ENCODE measurements at regions not wholly inside any gene's neighbourhood (a gene's known extent, or its start where the extent isn't known, plus 50 kb on each side); places are given as distances from the start of the nearest gene placed in this dataset.

DNA sequence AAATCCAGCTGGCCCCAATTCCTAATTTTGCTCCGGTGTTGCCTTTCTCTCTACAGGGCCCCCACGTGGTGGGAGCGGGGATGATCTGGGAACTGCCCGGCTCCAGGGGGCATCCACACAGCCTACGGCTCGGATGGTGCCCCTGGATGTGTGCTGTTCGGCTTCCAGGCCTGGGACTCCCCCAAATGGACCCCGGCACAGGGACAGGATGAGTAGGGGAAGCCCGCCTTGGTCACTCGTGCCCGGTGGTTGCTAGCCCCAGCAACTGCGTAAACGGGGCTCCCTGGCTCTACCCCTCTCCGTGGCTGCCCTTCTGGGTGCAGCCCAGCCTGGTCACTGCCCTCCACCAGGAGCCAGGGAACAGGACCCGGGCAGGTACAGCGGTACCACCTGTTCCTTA, 111.5 kb downstream of the TEX26 start:
- H3K27ac ChIP-seq (ENCODE audit: low read depth, low read length), result no peak overlapping the region
- H3K27me3 ChIP-seq (ENCODE audit: insufficient read depth, low read length), result no peaks in the 10 kb centered on the region
- H3K4me3 ChIP-seq (ENCODE audit: insufficient read depth, low read depth, low read length), result no peak overlapping the region
- DNase-seq (ENCODE audit: low read depth) (no peak), FAIRE-seq (no peak)
- Mint-ChIP-seq H3K4me1 (ENCODE audit: low read depth, unreplicated experiment) (peaks cover 25% of the 10 kb centered on the region), H3K9me3 (ENCODE audit: unreplicated experiment) (no peaks in the 10 kb centered on the region), H3K27ac (ENCODE audit: unreplicated experiment) (no peak overlapping the region), H3K4me3 (ENCODE audit: unreplicated experiment) (no peak overlapping the region), H3K36me3 (ENCODE audit: low read depth, unreplicated experiment) (no peaks in the 10 kb centered on the region), H3K27me3 (ENCODE audit: low read depth, unreplicated experiment) (peaks cover 8% of the 10 kb centered on the region)
- no peaks in the 10 kb centered on the region for H3K36me3 ChIP-seq (ENCODE audit: insufficient read depth, low read length)
- TF ChIP-seq EZH2 (IDR thresholded peaks at IDR 0.05; ENCODE audit: insufficient read depth, low read length), result no peak
- TF ChIP-seq, protein P1, sequence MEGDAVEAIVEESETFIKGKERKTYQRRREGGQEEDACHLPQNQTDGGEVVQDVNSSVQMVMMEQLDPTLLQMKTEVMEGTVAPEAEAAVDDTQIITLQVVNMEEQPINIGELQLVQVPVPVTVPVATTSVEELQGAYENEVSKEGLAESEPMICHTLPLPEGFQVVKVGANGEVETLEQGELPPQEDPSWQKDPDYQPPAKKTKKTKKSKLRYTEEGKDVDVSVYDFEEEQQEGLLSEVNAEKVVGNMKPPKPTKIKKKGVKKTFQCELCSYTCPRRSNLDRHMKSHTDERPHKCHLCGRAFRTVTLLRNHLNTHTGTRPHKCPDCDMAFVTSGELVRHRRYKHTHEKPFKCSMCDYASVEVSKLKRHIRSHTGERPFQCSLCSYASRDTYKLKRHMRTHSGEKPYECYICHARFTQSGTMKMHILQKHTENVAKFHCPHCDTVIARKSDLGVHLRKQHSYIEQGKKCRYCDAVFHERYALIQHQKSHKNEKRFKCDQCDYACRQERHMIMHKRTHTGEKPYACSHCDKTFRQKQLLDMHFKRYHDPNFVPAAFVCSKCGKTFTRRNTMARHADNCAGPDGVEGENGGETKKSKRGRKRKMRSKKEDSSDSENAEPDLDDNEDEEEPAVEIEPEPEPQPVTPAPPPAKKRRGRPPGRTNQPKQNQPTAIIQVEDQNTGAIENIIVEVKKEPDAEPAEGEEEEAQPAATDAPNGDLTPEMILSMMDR (IDR thresholded peaks at IDR 0.05; ENCODE audit: insufficient read depth, low read depth, low read length), result peak; percentile 15
- H2AFZ ChIP-seq (ENCODE audit: low read depth, low read length), result no peak overlapping the region
- H4K20me1 ChIP-seq (ENCODE audit: insufficient read depth, low read length), result no peaks in the 10 kb centered on the region
- no peaks in the 10 kb centered on the region for H3K79me2 ChIP-seq (ENCODE audit: insufficient read depth, low read length)
- no peak overlapping the region for H3K4me2 ChIP-seq (ENCODE audit: low read length)
- no peak overlapping the region for H3K9ac ChIP-seq (ENCODE audit: low read length)
- H3K9me3 ChIP-seq (ENCODE audit: insufficient read depth, low read depth, low read length), result no peaks in the 10 kb centered on the region
- peaks cover 34% of the 10 kb centered on the region for H3K4me1 ChIP-seq (ENCODE audit: insufficient read depth, low read length)

DNA sequence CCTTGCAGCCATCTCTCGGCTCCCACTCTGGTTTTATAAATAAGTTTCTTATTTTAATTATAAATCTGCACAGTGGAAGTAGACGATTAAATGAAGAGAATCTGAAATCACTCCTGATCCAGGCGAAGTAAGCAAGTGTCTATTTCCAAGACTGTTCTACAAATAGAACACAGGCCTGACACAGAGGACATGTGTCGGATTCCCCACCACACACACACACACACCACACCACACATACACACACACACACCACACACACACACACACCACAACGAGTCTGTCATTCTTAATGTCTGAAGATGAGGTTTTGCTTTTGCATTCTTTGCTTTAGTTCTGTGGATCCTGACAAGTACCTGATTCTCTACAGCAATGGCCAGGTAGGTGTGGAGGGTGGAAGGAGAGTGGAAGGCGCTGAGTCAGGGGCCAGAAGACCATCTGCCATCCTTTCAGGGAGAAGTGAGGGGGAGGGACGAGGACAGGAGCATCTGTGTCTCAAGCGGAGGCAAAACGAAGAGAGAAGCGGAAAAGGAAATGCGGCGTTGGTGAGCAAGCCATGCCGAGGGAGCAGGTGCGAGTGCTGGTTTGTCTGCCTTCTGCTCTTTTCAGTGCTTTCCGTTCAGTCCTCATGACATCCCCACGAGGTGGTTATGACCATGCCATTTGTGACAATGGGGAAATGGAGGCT, 110.2 kb downstream of the TEX26 start:
- H3K27ac Mint-ChIP-seq (ENCODE audit: unreplicated experiment), result no peak overlapping the region
- no peak for FAIRE-seq
- no peak overlapping the region for H2AFZ ChIP-seq (ENCODE audit: low read depth, low read length)

DNA sequence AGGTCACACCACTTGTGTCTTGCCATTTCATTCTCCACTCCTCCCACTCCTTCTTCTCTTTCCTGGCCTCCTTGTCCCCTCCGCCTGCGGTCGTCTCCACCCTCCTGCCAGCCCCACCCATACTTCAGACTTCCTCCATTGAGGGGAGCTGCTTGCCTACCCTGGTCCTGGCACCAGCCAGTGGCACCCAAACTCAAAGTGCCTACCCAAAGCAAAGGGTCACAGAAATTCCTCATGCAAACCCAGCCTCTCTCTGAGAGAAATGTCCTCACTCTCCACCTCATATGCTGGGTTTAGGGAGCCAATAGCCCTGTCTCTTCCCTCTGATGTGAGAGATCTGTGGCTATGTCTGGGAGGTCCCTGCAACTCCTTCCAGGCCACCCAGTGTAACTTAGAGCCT, 109.6 kb downstream of the TEX26 start:
- Histone ChIP-seq H3K9me3 (ENCODE audit: insufficient read depth, low read depth, low read length) (no peaks in the 10 kb centered on the region), H3K36me3 (ENCODE audit: insufficient read depth, low read length) (no peaks in the 10 kb centered on the region), H3K9ac (ENCODE audit: low read length) (no peak overlapping the region), H3K79me2 (ENCODE audit: insufficient read depth, low read length) (no peaks in the 10 kb centered on the region), H3K4me3 (ENCODE audit: insufficient read depth, low read depth, low read length) (no peak overlapping the region), H3K4me2 (ENCODE audit: low read length) (no peak overlapping the region), H4K20me1 (ENCODE audit: insufficient read depth, low read length) (no peaks in the 10 kb centered on the region), H3K27me3 (ENCODE audit: insufficient read depth, low read length) (no peaks in the 10 kb centered on the region), H3K4me1 (ENCODE audit: insufficient read depth, low read length) (peaks cover 34% of the 10 kb centered on the region), H3K27ac (ENCODE audit: low read depth, low read length) (no peak overlapping the region), H2AFZ (ENCODE audit: low read depth, low read length) (no peak overlapping the region)
- Mint-ChIP-seq H3K4me3 (ENCODE audit: unreplicated experiment) (no peak overlapping the region), H3K4me1 (ENCODE audit: low read depth, unreplicated experiment) (peaks cover 29% of the 10 kb centered on the region), H3K36me3 (ENCODE audit: low read depth, unreplicated experiment) (no peaks in the 10 kb centered on the region), H3K27me3 (ENCODE audit: low read depth, unreplicated experiment) (peaks cover 17% of the 10 kb centered on the region), H3K27ac (ENCODE audit: unreplicated experiment) (no peak overlapping the region), H3K9me3 (ENCODE audit: unreplicated experiment) (peaks cover 2% of the 10 kb centered on the region)
- FAIRE-seq (no peak), DNase-seq (ENCODE audit: low read depth) (no peak)
- TF ChIP-seq, protein P1 (IDR thresholded peaks at IDR 0.05; ENCODE audit: insufficient read depth, low read depth, low read length), result no peak
- TF ChIP-seq EZH2 (IDR thresholded peaks at IDR 0.05; ENCODE audit: insufficient read depth, low read length), result no peak

More for the DNA sequence above, 110.2 kb downstream of the TEX26 start:
- H3K9ac ChIP-seq (ENCODE audit: low read length), result no peak overlapping the region
- H3K4me1 ChIP-seq (ENCODE audit: insufficient read depth, low read length), result peaks cover 35% of the 10 kb centered on the region
- DNase-seq (ENCODE audit: low read depth), result no peak
- no peaks in the 10 kb centered on the region for H3K27me3 ChIP-seq (ENCODE audit: insufficient read depth, low read length)
- TF ChIP-seq EZH2 (IDR thresholded peaks at IDR 0.05; ENCODE audit: insufficient read depth, low read length), result no peak
- TF ChIP-seq, protein P1 (IDR thresholded peaks at IDR 0.05; ENCODE audit: insufficient read depth, low read depth, low read length), result no peak
- H4K20me1 ChIP-seq (ENCODE audit: insufficient read depth, low read length), result no peaks in the 10 kb centered on the region
- H3K9me3 ChIP-seq (ENCODE audit: insufficient read depth, low read depth, low read length), result no peaks in the 10 kb centered on the region
- Mint-ChIP-seq H3K27me3 (ENCODE audit: low read depth, unreplicated experiment) (peaks cover 14% of the 10 kb centered on the region), H3K4me1 (ENCODE audit: low read depth, unreplicated experiment) (peaks cover 29% of the 10 kb centered on the region), H3K36me3 (ENCODE audit: low read depth, unreplicated experiment) (no peaks in the 10 kb centered on the region), H3K9me3 (ENCODE audit: unreplicated experiment) (peaks cover 2% of the 10 kb centered on the region), H3K4me3 (ENCODE audit: unreplicated experiment) (no peak overlapping the region)
- H3K36me3 ChIP-seq (ENCODE audit: insufficient read depth, low read length), result no peaks in the 10 kb centered on the region
- H3K4me3 ChIP-seq (ENCODE audit: insufficient read depth, low read depth, low read length), result no peak overlapping the region
- no peaks in the 10 kb centered on the region for H3K79me2 ChIP-seq (ENCODE audit: insufficient read depth, low read length)
- H3K27ac ChIP-seq (ENCODE audit: low read depth, low read length), result no peak overlapping the region
- no peak overlapping the region for H3K4me2 ChIP-seq (ENCODE audit: low read length)

Data from astrocyte (in vitro differentiated cells and primary cell).